CD4-positive, alpha-beta T cell treated with Interleukin-2 at 100 ng/mL for 4 hours (primary cell): ENCODE measurements at regions not wholly inside any gene's neighbourhood (a gene's known extent, or its start where the extent isn't known, plus 50 kb on each side); places are given as distances from the start of the nearest gene placed in this dataset.

Experiments used
- DNase-seq: peaks from one replicate; pipeline ENCODE4 v3.0.0-alpha.2; 2020; ENCODE audit warnings: low spot score

- DNase-seq: no peak
Measured at GRCh38 chr6:19465760-19466159, 371.4 kb upstream of the ID4 start.

- DNase-seq: no peak
Measured at GRCh38 chr6:19470333-19470732, 366.8 kb upstream of the ID4 start.

GRCh38 chr6:19472153-19472552, 365.0 kb upstream of the ID4 start:
- no peak for DNase-seq

- no peak for DNase-seq
Measured at GRCh38 chr6:19472850-19473249, 364.3 kb upstream of the ID4 start.

- DNase-seq: no peak
Measured at GRCh38 chr6:19477563-19477962, 359.6 kb upstream of the ID4 start.

GRCh38 chr6:19478273-19478672, 358.9 kb upstream of the ID4 start:
- DNase-seq: no peak

- DNase-seq: no peak
Measured at GRCh38 chr6:19478992-19479391, 358.2 kb upstream of the ID4 start.

GRCh38 chr6:19479551-19479950, 357.6 kb upstream of the ID4 start:
- no peak for DNase-seq

GRCh38 chr6:19492636-19493405, 344.3 kb upstream of the ID4 start:
- DNase-seq: no peak

GRCh38 chr6:19501737-19502245, 335.4 kb upstream of the ID4 start:
- DNase-seq: no peak

- DNase-seq: no peak
Measured at GRCh38 chr6:19502301-19502700, 334.9 kb upstream of the ID4 start.

GRCh38 chr6:19515939-19516338, 321.2 kb upstream of the ID4 start:
- DNase-seq: no peak

GRCh38 chr6:19519941-19520340, 317.2 kb upstream of the ID4 start:
- DNase-seq: no peak

- no peak for DNase-seq
Measured at GRCh38 chr6:19524366-19525186, 312.6 kb upstream of the ID4 start.

GRCh38 chr6:19525673-19526072, 311.5 kb upstream of the ID4 start:
- DNase-seq: no peak

GRCh38 chr6:19530188-19530587, 307.0 kb upstream of the ID4 start:
- no peak for DNase-seq

- DNase-seq: no peak
Measured at GRCh38 chr6:19535351-19535750, 301.8 kb upstream of the ID4 start.

GRCh38 chr6:19536838-19537237, 300.3 kb upstream of the ID4 start:
- DNase-seq: no peak

GRCh38 chr6:19538096-19538495, 299.1 kb upstream of the ID4 start:
- DNase-seq: no peak

GRCh38 chr6:19547507-19547906, 289.7 kb upstream of the ID4 start:
- DNase-seq: no peak

GRCh38 chr6:19549109-19549508, 288.1 kb upstream of the ID4 start:
- DNase-seq: no peak

- DNase-seq: no peak
Measured at GRCh38 chr6:19550380-19550779, 286.8 kb upstream of the ID4 start.

- no peak for DNase-seq
Measured at GRCh38 chr6:19551611-19552010, 285.6 kb upstream of the ID4 start.
